ENCODE measurements at regions not wholly inside any gene's neighbourhood (a gene's known extent, or its start where the extent isn't known, plus 50 kb on each side); places are given as distances from the start of the nearest gene placed in this dataset.
"Not testable (repeated sequence)": the region's sequence is repeated elsewhere in the genome, so short reads cannot be mapped to it uniquely, and the experiment has no call there.

- no peak for DNase-seq (ENCODE audit: low read depth)
- in situ Hi-C loops (cut with HindIII; ENCODE audit: low sequenced_read_pairs): no loop called here
- H3K4me3 ChIP-seq (ENCODE audit: low read depth, low read length): no peak overlapping the region
- TF ChIP-seq, protein P1, sequence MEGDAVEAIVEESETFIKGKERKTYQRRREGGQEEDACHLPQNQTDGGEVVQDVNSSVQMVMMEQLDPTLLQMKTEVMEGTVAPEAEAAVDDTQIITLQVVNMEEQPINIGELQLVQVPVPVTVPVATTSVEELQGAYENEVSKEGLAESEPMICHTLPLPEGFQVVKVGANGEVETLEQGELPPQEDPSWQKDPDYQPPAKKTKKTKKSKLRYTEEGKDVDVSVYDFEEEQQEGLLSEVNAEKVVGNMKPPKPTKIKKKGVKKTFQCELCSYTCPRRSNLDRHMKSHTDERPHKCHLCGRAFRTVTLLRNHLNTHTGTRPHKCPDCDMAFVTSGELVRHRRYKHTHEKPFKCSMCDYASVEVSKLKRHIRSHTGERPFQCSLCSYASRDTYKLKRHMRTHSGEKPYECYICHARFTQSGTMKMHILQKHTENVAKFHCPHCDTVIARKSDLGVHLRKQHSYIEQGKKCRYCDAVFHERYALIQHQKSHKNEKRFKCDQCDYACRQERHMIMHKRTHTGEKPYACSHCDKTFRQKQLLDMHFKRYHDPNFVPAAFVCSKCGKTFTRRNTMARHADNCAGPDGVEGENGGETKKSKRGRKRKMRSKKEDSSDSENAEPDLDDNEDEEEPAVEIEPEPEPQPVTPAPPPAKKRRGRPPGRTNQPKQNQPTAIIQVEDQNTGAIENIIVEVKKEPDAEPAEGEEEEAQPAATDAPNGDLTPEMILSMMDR (IDR thresholded peaks at IDR 0.05; ENCODE audit: low read depth, low read length, missing control alignments): no peak
These were observed 1163.6 kb downstream of the NSUN3 start for GRCh38 chr3:95226437-95226836.

DNA sequence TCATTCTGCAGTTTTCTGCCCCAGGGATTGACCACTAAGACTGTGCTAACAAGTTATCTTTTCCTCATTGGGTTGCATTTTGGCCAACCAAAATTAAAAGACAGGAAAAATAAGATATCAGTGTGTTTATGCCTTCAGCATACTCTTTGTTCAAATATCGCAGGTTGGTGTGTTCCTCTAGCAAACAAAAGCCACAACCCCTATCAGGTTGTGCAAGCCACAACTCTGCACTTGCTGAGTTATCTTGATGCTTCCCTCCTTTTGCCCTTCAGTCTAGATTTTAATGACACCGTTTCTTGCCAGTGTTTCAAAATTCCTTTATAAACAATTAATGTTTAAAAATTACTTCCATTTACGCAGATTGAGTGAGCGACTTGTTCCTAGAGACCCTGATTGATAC, 1164.2 kb downstream of the NSUN3 start:
- TF ChIP-seq, protein P1 (IDR thresholded peaks at IDR 0.05; ENCODE audit: low read depth, low read length, missing control alignments): no peak
- in situ Hi-C loops (cut with HindIII; ENCODE audit: low sequenced_read_pairs): no loop called here

GRCh38 chr3:95228416-95228815, 1165.6 kb downstream of the NSUN3 start:
- TF ChIP-seq, protein P1 (IDR thresholded peaks at IDR 0.05; ENCODE audit: low read depth, low read length, missing control alignments): no peak
- DNase-seq (ENCODE audit: low read depth): no peak
- in situ Hi-C loops (cut with HindIII; ENCODE audit: low sequenced_read_pairs): no loop called here
- H3K4me3 ChIP-seq (ENCODE audit: low read depth, low read length): no peak overlapping the region

More for the DNA sequence above, 1164.2 kb downstream of the NSUN3 start:
- DNase-seq (ENCODE audit: low read depth): no peak
- H3K4me3 ChIP-seq (ENCODE audit: low read depth, low read length): no peak overlapping the region

- in situ Hi-C loops (cut with HindIII; ENCODE audit: low sequenced_read_pairs): no loop called here
- no peak for DNase-seq (ENCODE audit: low read depth)
- H3K4me3 ChIP-seq (ENCODE audit: low read depth, low read length): no peak overlapping the region
- TF ChIP-seq, protein P1 (IDR thresholded peaks at IDR 0.05; ENCODE audit: low read depth, low read length, missing control alignments): no peak
These were observed 1173.1 kb downstream of the NSUN3 start for GRCh38 chr3:95235916-95236315.

- in situ Hi-C loops (cut with HindIII; ENCODE audit: low sequenced_read_pairs): no loop called here
- TF ChIP-seq, protein P1 (IDR thresholded peaks at IDR 0.05; ENCODE audit: low read depth, low read length, missing control alignments): no peak
- no peak overlapping the region for H3K4me3 ChIP-seq (ENCODE audit: low read depth, low read length)
- DNase-seq (ENCODE audit: low read depth): no peak
These were observed 1174.9 kb downstream of the NSUN3 start for GRCh38 chr3:95237783-95238182.

DNA sequence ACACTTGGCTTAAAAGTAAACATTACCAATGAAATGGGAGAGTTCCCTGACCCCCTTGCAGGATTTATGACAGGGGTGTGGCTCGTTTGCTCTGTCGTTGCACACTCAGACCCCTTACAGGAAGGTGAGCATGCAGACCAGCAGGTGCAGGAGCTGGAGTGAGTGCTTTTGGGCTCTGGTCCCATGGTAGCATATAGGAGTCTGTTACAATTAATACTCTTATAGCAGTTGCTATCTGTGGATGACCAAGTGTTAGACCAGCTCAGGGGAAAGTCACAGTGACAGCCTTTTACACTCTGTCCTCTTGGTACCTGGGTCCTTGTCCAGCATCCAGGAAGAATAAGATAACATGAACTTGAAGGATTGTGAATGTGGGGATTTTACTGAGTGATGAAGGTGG, 1177.5 kb downstream of the NSUN3 start:
- in situ Hi-C loops (cut with HindIII; ENCODE audit: low sequenced_read_pairs): no loop called here
- TF ChIP-seq, protein P1 (IDR thresholded peaks at IDR 0.05; ENCODE audit: low read depth, low read length, missing control alignments): no peak
- H3K4me3 ChIP-seq (ENCODE audit: low read depth, low read length): no peak overlapping the region
- no peak for DNase-seq (ENCODE audit: low read depth)

- DNase-seq (ENCODE audit: low read depth); H3K4me3 ChIP-seq (ENCODE audit: low read depth, low read length); in situ Hi-C loops (cut with HindIII; ENCODE audit: low sequenced_read_pairs): not testable (repeated sequence)
These were observed 1178.4 kb downstream of the NSUN3 start for GRCh38 chr3:95241256-95241655.

Measured in astrocyte of the cerebellum (primary cell).